Muscle of arm (tissue), 1 donor: ENCODE measurements at regions not wholly inside any gene's neighbourhood (a gene's known extent, or its start where the extent isn't known, plus 50 kb on each side); places are given as distances from the start of the nearest gene placed in this dataset.
"Not testable (repeated sequence)": the region's sequence is repeated elsewhere in the genome, so short reads cannot be mapped to it uniquely, and the experiment has no call there.

ENCODE experiments used
- DNase-seq: peaks from one replicate; pipeline ENCODE4 v3.0.0-alpha.2; 2013

- no peak for DNase-seq
Measured at GRCh38 chr6:121873595-121873994, 438.1 kb downstream of the GJA1 start.

- no peak for DNase-seq
Measured at GRCh38 chr6:121876721-121877120, 441.3 kb downstream of the GJA1 start.

- DNase-seq: peak; percentile 50
Measured at GRCh38 chr6:121879149-121879548, 443.7 kb downstream of the GJA1 start.

DNA sequence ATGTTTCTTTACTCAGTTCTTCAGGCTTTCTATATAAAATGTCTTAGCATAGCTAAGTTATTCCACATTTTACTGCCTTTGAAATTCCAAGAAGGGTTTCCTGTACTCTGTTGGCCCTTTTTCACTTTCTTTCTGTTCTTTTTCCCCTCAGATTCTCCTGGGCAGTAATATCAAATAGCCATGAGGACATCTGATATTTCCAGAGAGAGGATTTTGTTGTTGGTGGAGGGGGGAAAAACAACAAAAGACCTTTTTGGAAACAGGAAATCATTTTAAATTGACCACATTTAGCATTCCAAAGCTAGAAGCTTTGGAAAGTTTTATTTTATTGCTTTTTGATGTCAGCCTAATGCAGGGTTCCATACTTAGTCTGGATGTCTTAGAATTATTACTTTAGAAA lies 445.4 kb downstream of the GJA1 start:
- no peak for DNase-seq

DNA sequence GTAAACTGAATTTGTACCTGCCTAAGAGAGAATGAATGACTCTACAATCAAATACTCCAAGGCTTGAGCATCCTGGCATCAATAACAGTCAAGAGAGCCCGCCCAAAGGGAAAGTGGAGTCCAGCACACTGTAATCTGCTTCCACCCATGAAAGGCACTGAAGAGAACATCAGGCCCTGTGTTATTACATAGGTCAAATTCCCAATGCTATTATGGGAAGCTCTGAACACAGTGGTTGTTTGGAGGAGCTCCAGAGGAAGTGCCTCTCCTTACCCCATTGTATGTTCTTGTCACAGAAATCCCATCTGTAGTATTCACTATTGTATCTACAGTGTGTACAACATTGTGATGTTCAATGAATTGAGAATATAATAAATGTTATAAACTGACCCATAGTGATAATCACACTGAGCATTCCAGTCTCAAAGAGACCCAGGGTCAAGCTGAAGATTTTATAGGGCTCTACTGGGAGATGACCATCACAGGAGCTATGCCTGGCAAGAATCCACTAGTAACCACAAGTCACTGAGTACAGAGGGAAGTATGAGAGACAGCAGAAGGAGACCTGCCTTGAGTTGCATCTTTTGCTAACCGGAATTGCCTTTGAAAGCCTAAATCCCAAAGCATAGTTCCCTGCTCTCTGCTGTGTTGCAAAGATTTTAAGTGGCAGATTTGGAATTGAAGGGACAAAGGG lies 446.7 kb downstream of the GJA1 start:
- no peak for DNase-seq

- DNase-seq: peak; percentile 52
Measured at GRCh38 chr6:121884091-121884490, 448.6 kb downstream of the GJA1 start.

DNA sequence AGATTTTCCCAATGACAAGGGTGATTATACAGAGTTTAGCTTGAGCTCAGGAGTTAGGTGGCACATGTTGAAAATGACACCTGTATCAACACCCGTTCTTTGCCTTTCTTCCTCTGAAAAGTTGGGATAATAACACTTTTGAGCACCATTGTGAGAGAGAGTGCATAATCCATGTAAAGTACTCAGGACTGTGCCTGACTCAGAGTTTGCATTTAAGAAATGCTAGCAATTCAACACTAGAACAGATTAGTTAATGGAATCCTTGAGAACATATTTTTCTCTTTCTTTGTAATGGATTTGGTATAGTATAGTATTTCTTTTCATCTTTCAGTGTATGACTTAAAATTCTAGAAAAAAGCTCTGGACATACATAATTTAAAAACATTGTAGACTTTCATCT lies 449.2 kb downstream of the GJA1 start:
- DNase-seq: no peak

GRCh38 chr6:121885399-121886152 lies 450.1 kb downstream of the GJA1 start:
- DNase-seq: no peak

DNA sequence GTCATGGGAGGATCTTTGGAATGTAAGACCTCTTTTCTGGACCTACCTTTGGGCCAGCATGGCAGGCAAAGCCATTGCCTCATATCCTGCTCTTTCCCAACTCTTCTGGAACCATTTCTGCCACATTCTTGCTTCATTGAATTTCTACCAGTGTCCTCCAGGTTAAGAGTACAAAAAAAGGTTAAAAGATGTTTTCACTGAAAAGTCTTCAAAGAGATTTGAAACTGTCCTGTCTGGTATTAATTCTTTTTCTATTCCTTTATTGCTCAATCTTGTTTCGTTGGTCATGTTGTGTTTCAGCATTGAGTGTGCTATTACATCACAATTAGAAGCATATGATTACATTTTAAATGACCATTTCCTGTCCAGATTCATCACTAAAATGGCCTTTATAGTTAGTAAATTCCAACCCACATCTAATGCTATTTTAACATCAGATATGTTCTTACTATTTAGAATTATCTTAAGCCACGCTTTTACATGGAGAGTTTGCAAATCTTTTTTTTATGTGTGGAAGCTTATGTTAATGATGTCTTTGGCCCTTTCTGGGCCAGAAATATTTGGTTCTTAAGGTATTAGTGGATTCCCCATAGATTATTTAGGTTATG lies 450.9 kb downstream of the GJA1 start:
- DNase-seq: no peak

DNA sequence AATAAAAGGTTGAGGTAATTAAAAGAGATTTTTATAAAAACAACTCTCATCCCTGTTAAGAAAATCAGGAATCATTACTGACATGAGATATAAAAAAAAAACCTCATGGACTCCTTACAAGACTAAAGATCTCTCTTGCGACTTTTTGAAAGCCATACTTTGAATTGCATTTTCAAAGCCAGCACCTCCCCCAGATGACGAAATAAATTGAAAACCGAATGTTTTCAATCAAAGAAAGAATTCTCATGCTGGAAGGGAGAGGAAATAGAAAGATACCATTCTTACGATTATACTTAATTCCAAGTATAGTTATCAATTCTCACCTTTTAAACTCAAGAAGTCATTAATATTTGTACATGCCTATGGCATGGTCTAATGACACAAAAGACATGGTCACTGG lies 452.3 kb downstream of the GJA1 start:
- no peak for DNase-seq

- DNase-seq: no peak
Measured at GRCh38 chr6:121890307-121890910, 455.0 kb downstream of the GJA1 start.

GRCh38 chr6:121895731-121896130 lies 460.3 kb downstream of the GJA1 start:
- DNase-seq: not testable (repeated sequence)

DNA sequence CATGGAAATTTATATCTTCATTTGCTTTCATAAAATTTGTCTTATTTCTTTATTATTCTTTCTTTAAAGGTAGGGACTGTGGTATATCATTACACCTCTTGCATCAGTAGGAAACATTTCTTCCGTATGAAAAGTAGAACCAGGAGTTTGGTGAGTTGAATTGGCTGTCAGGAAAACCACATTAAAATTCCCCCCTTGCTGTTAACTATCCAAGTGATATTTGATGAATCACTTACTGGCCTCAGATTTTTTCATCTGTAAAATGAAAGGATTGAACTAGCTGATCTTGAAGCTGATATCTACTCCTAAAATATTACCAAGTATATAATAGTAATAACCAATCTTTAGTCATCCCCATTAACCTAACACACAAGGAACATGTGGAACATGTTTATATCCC lies 460.9 kb downstream of the GJA1 start:
- DNase-seq: no peak

DNA sequence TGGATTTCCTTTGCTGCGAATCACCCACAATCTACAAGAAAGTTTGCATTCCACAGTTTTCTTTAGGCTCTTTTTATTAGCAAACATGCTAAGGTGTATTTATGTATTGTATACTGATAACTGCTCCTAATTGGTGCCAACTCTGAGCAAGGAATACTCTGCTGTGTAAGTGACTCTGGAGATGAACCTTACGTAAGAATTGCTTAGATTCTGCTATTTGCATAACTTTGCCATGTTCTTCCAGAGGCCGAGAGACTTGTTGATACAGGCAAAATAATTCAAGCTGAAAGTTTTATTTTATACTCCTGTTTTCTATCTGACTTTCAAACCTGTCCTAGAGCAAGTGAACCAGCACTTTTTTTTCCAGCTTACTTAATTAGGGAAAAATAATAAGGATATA lies 461.3 kb downstream of the GJA1 start:
- DNase-seq: no peak

DNA sequence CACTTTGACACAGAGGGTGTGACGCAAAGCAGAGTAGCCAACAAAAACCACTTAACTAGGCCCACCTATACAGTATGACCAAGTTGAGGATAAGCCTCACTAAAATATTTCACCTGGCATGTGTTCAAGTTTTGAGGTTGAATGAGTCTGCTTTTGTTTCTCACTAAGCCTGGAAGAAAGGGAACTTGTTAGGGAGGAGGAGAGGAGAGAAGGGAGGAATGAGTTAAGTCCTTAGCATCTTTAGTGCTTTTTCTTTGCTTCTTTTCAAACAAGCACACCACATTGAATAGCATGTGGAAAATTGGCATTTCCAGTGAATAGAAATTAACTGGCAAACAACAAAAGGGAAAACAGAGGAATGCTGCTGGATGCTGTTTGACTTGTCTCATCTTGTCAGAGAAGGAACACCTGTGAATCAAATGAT lies 461.9 kb downstream of the GJA1 start:
- DNase-seq: no peak

- DNase-seq: no peak
Measured at GRCh38 chr6:121901432-121901831, 466.0 kb downstream of the GJA1 start.

DNA sequence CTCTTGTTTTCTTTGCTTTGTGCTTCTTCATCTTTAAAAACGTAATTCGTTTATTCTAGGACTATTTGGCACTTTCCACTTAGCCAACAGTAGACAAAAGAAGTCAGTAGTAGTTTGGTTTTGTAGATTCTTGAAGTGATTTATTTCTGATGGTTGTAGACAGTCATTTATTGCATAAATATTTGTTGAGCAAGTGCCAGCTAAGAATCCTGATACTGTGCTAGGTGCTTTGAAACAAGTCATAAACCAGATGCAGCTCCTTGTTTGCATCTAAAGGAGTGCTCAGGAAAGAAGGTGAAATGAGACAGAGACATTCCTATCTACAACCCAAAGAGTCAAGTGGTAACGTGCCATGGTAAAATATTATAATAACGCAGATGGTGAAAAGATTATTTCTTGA lies 469.1 kb downstream of the GJA1 start:
- DNase-seq: no peak

DNA sequence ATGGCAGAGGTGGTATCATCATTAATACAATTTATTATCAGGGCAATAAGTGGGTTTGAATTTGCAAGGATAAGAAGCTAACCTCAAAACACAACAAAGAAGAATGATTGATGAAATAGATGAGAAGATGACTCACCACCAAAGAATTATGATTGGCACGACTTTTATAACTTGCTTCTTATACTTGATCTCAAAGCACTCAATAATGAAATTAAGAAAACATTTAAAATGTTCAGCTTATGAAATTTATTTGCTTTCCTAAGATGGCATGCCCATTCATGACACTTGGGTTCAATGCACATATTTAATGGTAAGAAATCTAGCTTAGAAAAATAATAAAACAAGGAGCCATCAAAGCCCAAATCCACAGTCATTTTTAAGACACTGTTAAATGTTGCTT lies 477.5 kb downstream of the GJA1 start:
- DNase-seq: no peak

- no peak for DNase-seq
Measured at GRCh38 chr6:121917263-121917829, 481.9 kb downstream of the GJA1 start.

- no peak for DNase-seq
Measured at GRCh38 chr6:121917834-121918559, 481.5 kb upstream of the HSF2 start.

GRCh38 chr6:121920616-121921015 lies 478.8 kb upstream of the HSF2 start:
- no peak for DNase-seq

DNA sequence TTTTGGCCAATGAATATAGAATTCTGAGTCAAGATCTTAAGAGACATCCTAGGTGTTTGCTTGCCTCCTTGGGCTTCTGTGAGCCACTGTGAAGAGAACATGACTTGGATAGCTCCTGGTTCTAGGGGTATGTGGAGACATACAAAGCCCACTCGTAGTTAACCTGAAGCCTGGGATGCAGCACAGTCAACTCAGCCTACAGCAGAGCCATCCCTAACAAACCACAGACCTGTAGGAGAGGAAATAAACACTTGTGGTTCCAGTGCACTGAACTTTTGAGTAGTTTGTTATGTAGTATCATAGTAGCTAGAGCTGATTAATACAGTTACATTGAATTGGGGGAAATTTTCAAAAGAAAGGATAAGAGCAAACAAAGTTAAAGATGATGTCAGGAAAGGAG lies 474.4 kb upstream of the HSF2 start:
- no peak for DNase-seq
